ENCODE measurements at regions not wholly inside any gene's neighbourhood (a gene's known extent, or its start where the extent isn't known, plus 50 kb on each side); places are given as distances from the start of the nearest gene placed in this dataset.

DNA sequence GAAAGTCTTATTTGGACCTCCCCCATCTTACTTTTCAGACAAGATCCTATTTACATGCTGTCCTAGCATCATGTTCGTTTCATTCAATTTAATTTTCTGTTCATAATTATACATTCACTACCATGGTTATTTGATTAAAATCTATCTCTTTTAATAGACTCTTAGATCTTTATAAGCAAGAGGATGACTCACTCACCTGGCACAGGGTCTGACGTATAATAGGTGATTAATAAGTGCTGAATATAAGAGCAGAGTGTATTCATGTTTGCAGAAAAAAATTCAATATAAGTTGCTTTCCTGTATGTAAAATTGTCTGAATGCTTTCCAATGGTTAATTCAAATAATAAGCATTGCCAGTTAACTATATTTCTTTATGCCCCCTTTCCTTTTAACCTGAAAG lies 165.5 kb upstream of the CBLB start:
- Histone ChIP-seq H3K4me3 (ENCODE audit: low read depth, low read length, poor library complexity, severe bottlenecking) (no peak overlapping the region), H3K27me3 (ENCODE audit: insufficient read depth, low read length) (no peaks in the 10 kb centered on the region), H3K36me3 (ENCODE audit: insufficient read depth, low read length) (no peaks in the 10 kb centered on the region), H2AFZ (ENCODE audit: low read length) (no peak overlapping the region), H3K9me3 (ENCODE audit: low read length) (no peaks in the 10 kb centered on the region), H3K9ac (ENCODE audit: low read length) (no peak overlapping the region), H4K20me1 (ENCODE audit: insufficient read depth, low read length) (no peaks in the 10 kb centered on the region), H3K4me1 (ENCODE audit: insufficient read depth, low read length, severe bottlenecking) (peaks cover 4% of the 10 kb centered on the region), H3F3A (ENCODE audit: insufficient read depth, low read length) (no peaks in the 10 kb centered on the region), H3K79me2 (ENCODE audit: insufficient read depth, low read length) (no peaks in the 10 kb centered on the region), H3K27ac (ENCODE audit: low read depth, low read length, poor library complexity, severe bottlenecking) (no peak overlapping the region), H3K4me2 (ENCODE audit: low read length) (no peak overlapping the region), H3K9me2 (ENCODE audit: low read depth, low read length) (no peaks in the 10 kb centered on the region)
- TF ChIP-seq EZH2 (IDR thresholded peaks at IDR 0.05; ENCODE audit: borderline replicate concordance, low read length) (no peak), CTCF (IDR thresholded peaks at IDR 0.05; ENCODE audit: low read length) (no peak)

GRCh38 chr3:106035619-106036018 lies 166.8 kb upstream of the CBLB start:
- H2AFZ ChIP-seq (ENCODE audit: low read length), result no peak overlapping the region
- no peaks in the 10 kb centered on the region for H3K79me2 ChIP-seq (ENCODE audit: insufficient read depth, low read length)
- no peaks in the 10 kb centered on the region for H3F3A ChIP-seq (ENCODE audit: insufficient read depth, low read length)
- H4K20me1 ChIP-seq (ENCODE audit: insufficient read depth, low read length), result no peaks in the 10 kb centered on the region
- H3K9me3 ChIP-seq (ENCODE audit: low read length), result no peaks in the 10 kb centered on the region
- no peak for TF ChIP-seq CTCF (IDR thresholded peaks at IDR 0.05; ENCODE audit: low read length)
- no peak for TF ChIP-seq EZH2 (IDR thresholded peaks at IDR 0.05; ENCODE audit: borderline replicate concordance, low read length)
- no peak overlapping the region for H3K4me3 ChIP-seq (ENCODE audit: low read depth, low read length, poor library complexity, severe bottlenecking)
- H3K4me1 ChIP-seq (ENCODE audit: insufficient read depth, low read length, severe bottlenecking), result peaks cover 15% of the 10 kb centered on the region
- no peaks in the 10 kb centered on the region for H3K27me3 ChIP-seq (ENCODE audit: insufficient read depth, low read length)
- H3K4me2 ChIP-seq (ENCODE audit: low read length), result no peak overlapping the region
- no peak overlapping the region for H3K9ac ChIP-seq (ENCODE audit: low read length)
- no peaks in the 10 kb centered on the region for H3K9me2 ChIP-seq (ENCODE audit: low read depth, low read length)
- H3K36me3 ChIP-seq (ENCODE audit: insufficient read depth, low read length), result no peaks in the 10 kb centered on the region
- H3K27ac ChIP-seq (ENCODE audit: low read depth, low read length, poor library complexity, severe bottlenecking), result no peak overlapping the region

DNA sequence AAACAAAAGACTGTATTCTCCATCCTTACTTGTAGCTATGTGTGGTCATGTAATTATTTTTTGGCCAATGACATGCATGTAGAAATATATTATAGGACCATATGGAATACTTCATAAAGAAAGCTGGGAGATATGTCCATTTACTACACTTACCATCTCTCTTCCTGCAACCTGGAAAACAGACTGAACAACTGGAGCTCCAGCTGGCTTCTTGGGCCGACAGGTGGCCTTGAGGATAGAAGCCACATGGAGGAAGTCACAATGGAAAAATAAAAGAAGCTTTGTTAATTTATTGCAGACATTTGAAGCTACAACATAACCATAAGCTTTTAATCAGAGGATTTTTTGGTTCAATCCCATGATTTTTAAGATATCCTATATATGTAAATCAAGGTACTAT lies 167.9 kb upstream of the CBLB start:
- Histone ChIP-seq H3F3A (ENCODE audit: insufficient read depth, low read length) (no peaks in the 10 kb centered on the region), H3K4me3 (ENCODE audit: low read depth, low read length, poor library complexity, severe bottlenecking) (no peak overlapping the region), H3K79me2 (ENCODE audit: insufficient read depth, low read length) (no peaks in the 10 kb centered on the region), H3K4me1 (ENCODE audit: insufficient read depth, low read length, severe bottlenecking) (peaks cover 15% of the 10 kb centered on the region), H3K9me2 (ENCODE audit: low read depth, low read length) (no peaks in the 10 kb centered on the region), H3K4me2 (ENCODE audit: low read length) (no peak overlapping the region), H3K27ac (ENCODE audit: low read depth, low read length, poor library complexity, severe bottlenecking) (no peak overlapping the region), H3K9ac (ENCODE audit: low read length) (no peak overlapping the region), H3K36me3 (ENCODE audit: insufficient read depth, low read length) (no peaks in the 10 kb centered on the region), H4K20me1 (ENCODE audit: insufficient read depth, low read length) (no peaks in the 10 kb centered on the region), H2AFZ (ENCODE audit: low read length) (no peak overlapping the region), H3K27me3 (ENCODE audit: insufficient read depth, low read length) (no peaks in the 10 kb centered on the region), H3K9me3 (ENCODE audit: low read length) (no peaks in the 10 kb centered on the region)
- TF ChIP-seq CTCF (IDR thresholded peaks at IDR 0.05; ENCODE audit: low read length), result no peak
- TF ChIP-seq EZH2 (IDR thresholded peaks at IDR 0.05; ENCODE audit: borderline replicate concordance, low read length), result no peak

All from OCI-LY1 (cell line).